ENCODE measurements at regions not wholly inside any gene's neighbourhood (a gene's known extent, or its start where the extent isn't known, plus 50 kb on each side); places are given as distances from the start of the nearest gene placed in this dataset.

DNA sequence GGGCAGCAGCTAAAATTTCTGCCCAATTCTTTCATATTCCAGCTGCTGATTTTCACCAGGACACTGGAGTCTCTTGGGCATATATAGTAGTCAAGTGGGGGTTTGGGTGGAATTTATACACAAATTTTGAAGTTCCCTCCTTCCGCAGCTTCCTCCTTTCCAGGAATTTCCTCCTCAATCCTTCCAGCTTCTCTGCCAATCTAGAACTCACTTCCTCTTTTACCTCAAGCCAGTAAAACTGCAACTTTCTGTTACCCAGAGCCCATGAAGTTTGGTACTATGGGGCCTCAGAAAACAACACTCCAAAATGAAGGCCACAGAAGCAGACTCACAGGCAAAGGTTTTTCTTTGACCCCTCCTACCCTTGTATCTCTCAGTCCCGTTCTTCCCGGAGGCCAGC lies 51.7 kb upstream of the G2E3 start:
- DNase-seq (ENCODE audit: low spot score in 2 of 2) = no peak
- WGBS, 2 donors = 83 to 91% methylated on average over 3 of the region's 3 CpGs

More for the DNA sequence above, 51.7 kb upstream of the G2E3 start:
- TF ChIP-seq POLR2A (IDR thresholded peaks at IDR 0.05) (no peak), CTCF (IDR thresholded peaks at IDR 0.05) (no peak)
- intact Hi-C loops (cut with DNase I; ENCODE audit: low total_unique reads) = no loop called here
- H3K4me3 ChIP-seq (ENCODE audit: low read depth, poor library complexity, severe bottlenecking) = no peak overlapping the region

Measured in lower leg skin (tissue), 4 donors.